K562 (cell line): ENCODE measurements at regions not wholly inside any gene's neighbourhood (a gene's known extent, or its start where the extent isn't known, plus 50 kb on each side); places are given as distances from the start of the nearest gene placed in this dataset.

ENCODE experiments used
- ATAC-seq: fragments of 200-7000 bp; cut with Tn5 transposase; 3 replicates; pipeline ENCODE4 v1.9.1; 2020; ENCODE audit warnings: moderate library complexity
- BruUV-seq: library from RNA; stranded (reverse); fragments of 400-500 nt; replicated peaks from 2 replicates; lab custom pipeline; 2021; lab: Mats Ljungman, UMichigan
- CTCF ChIA-PET: fragments of 300-600 bp; formaldehyde crosslinking; extraction: SDS; loops from one replicate; lab custom pipeline; 2021; ENCODE audit warnings: low intra/inter-chr PET ratio; lab: Yijun Ruan, JAX
- POLR2A ChIA-PET: fragments of 300-600, 350-650 bp; sonication (Branson Sonifier 250); formaldehyde crosslinking; extraction: SDS; loops from one replicate; lab custom pipeline; 2021; ENCODE audit warnings: antibody characterized with exemption, inconsistent platforms; lab: Yijun Ruan, JAX
- DNase-seq, 4 experiments: peaks; one replicate each; pipeline versions ENCODE4 v3.0.0 to v3.0.0-alpha.2; 2011 to 2018; ENCODE audit warnings: low spot score in 3 of 4, mixed read lengths in 3 of 4; ENCODE audit errors: extremely low read depth in 1 of 4
- FAIRE-seq: peaks from 2 replicates; lab custom pipeline; 2011; peaks lifted over from hg19 to GRCh38; lab: Jason Lieb, UNC
- H2AFZ ChIP-seq: 2 replicates; pipeline ENCODE4 v1.6.0; 2011; ENCODE audit warnings: low read depth, low read length, control low read depth, inconsistent platforms
- H3K27ac ChIP-seq: fragments of 200-600 bp; 3 replicates; pipeline ENCODE4 v1.8.0; 2011; ENCODE audit warnings: low read depth, mild to moderate bottlenecking, control low read depth, inconsistent platforms, low read length, moderate library complexity, mixed read lengths; ENCODE audit errors: extremely low read depth
- H3K27me3 ChIP-seq, 2 experiments: fragments of 300-600 bp in 1 of 2; 2 replicates in 1 of 2; 3 replicates in 1 of 2; pipeline versions ENCODE4 v1.6.0 to v1.8.0; 2011; ENCODE audit warnings: inconsistent platforms in 2 of 2, low read length in 2 of 2, mild to moderate bottlenecking in 1 of 2, mixed read lengths in 1 of 2, moderate library complexity in 1 of 2; ENCODE audit not compliant: control insufficient read depth in 2 of 2, insufficient read depth in 2 of 2
- H3K36me3 ChIP-seq: fragments of 300-600 bp; 3 replicates; pipeline ENCODE4 v1.8.0; 2011; ENCODE audit warnings: mild to moderate bottlenecking, low read length, inconsistent platforms; ENCODE audit not compliant: control insufficient read depth, insufficient read depth
- H3K4me1 ChIP-seq, 2 experiments: fragments of 200-600 bp in 1 of 2; replicated peaks in 1 of 2; 2 replicates in 1 of 2; 3 replicates in 1 of 2; pipeline versions ENCODE4 v1.5.1 to v1.8.0; 2011; ENCODE audit warnings: inconsistent platforms in 2 of 2, low read length in 2 of 2, mild to moderate bottlenecking in 1 of 2, mixed read lengths in 1 of 2, moderate library complexity in 1 of 2; ENCODE audit not compliant: control insufficient read depth in 2 of 2, insufficient read depth in 2 of 2
- H3K4me2 ChIP-seq: 2 replicates; pipeline ENCODE4 v1.6.1; 2011; ENCODE audit warnings: low read length, control low read depth, inconsistent platforms, mixed read lengths; ENCODE audit not compliant: insufficient read depth
- H3K4me3 ChIP-seq: fragments of 200-600 bp; sonication (generic), shearing (Covaris generic); 2 replicates; pipeline ENCODE4 v1.5.1; 2016; ENCODE audit warnings: control low read depth, inconsistent platforms
- H3K79me2 ChIP-seq: fragments of 200-600 bp; 3 replicates; pipeline ENCODE4 v1.8.0; 2011; ENCODE audit warnings: low read length, inconsistent platforms; ENCODE audit not compliant: control insufficient read depth, insufficient read depth
- H3K9ac ChIP-seq, 2 experiments: 2 replicates each; pipeline versions ENCODE4 v1.6.0 to v1.6.1; 2011; ENCODE audit warnings: low read depth in 2 of 2, low read length in 2 of 2, control low read depth in 1 of 2, inconsistent platforms in 1 of 2, mild to moderate bottlenecking in 1 of 2, mixed read lengths in 1 of 2; ENCODE audit not compliant: insufficient read depth in 1 of 2
- H3K9me1 ChIP-seq: one replicate; pipeline ENCODE4 v1.6.0; 2011; ENCODE audit warnings: inconsistent platforms, mild to moderate bottlenecking, low read length, moderate library complexity; ENCODE audit not compliant: control insufficient read depth, insufficient read depth
- H3K9me3 ChIP-seq: replicated peaks from 2 replicates; pipeline ENCODE4 v1.5.1; 2011; ENCODE audit warnings: low read depth, low read length, inconsistent platforms; ENCODE audit not compliant: control insufficient read depth, insufficient read depth
- H4K20me1 ChIP-seq: replicated peaks from 2 replicates; pipeline ENCODE4 v1.6.1; 2011; ENCODE audit warnings: low read length, inconsistent platforms, mixed read lengths; ENCODE audit not compliant: control insufficient read depth, insufficient read depth
- CTCF ChIP-seq, 3 experiments: IDR thresholded peaks in 2 of 3; conservative IDR thresholded peaks in 1 of 3; 2 replicates each; pipeline ENCODE4 v1.5.1; 2011 to 2012; ENCODE audit warnings: low read length in 3 of 3, mild to moderate bottlenecking in 3 of 3, control low read depth in 2 of 3, improper control_type of control experiment in 1 of 3, inconsistent platforms in 1 of 3, low read depth in 1 of 3, mixed read lengths in 1 of 3, moderate library complexity in 1 of 3; ENCODE audit not compliant: insufficient read depth in 2 of 3
- EWSR1 ChIP-seq: fragments of 450-650 bp; IDR thresholded peaks from 2 replicates; pipeline ENCODE4 v1.6.1; 2018; ENCODE audit warnings: borderline replicate concordance, mild to moderate bottlenecking, low read depth, moderate library complexity; ENCODE audit not compliant: partially characterized antibody
- FOS ChIP-seq: IDR thresholded peaks from 3 replicates; pipeline ENCODE4 v1.6.1; 2011; ENCODE audit not compliant: insufficient read length; ENCODE audit errors: extremely low read depth
- PHB2 ChIP-seq: fragments of 450-650 bp; IDR thresholded peaks from 2 replicates; pipeline ENCODE4 v1.6.1; 2017; ENCODE audit warnings: low read depth
- POU5F1 ChIP-seq: fragments of 150-350 bp; IDR thresholded peaks from 2 replicates; pipeline ENCODE4 v1.6.1; 2014; ENCODE audit warnings: borderline replicate concordance, low read length, low read depth, mild to moderate bottlenecking; ENCODE audit not compliant: partially characterized antibody
- ZNF449 ChIP-seq: fragments of 250-450 bp; sonication (Bioruptor Pico); IDR thresholded peaks from 2 replicates; pipeline ENCODE4 v1.8.0; 2022; ENCODE audit warnings: moderate library complexity, mild to moderate bottlenecking, inconsistent platforms
- ZNF75A ChIP-seq: fragments of 450-650 bp; formaldehyde crosslinking; IDR thresholded peaks from 2 replicates; pipeline ENCODE4 v1.4.0; 2020; ENCODE audit warnings: mild to moderate bottlenecking
- whole genome bisulfite sequencing: fragments of 100-300 bp; shearing (Covaris generic); methylation state at CpG from one replicate; pipeline ENCODE4 v1.1.6; 2016; ENCODE audit warnings: low coverage, mixed read lengths; ENCODE audit not compliant: insufficient coverage; ENCODE audit errors: missing lambda C conversion rate; 5-methylcytosine and 5-hydroxymethylcytosine counted together
- in situ Hi-C: fragments of 300-500 bp; cut with MboI; formaldehyde crosslinking; loops from 4 replicates; pipeline ENCODE4 v1.15.0; 2018; ENCODE audit warnings: inconsistent platforms, mixed read lengths
- intact Hi-C: fragments of 100-400 bp; cut with micrococcal nuclease; formaldehyde crosslinking; loops from 2 replicates; pipeline ENCODE4 v1.14.2; 2022

- intact Hi-C loops, result loop anchor here (10.0 kb wide), 1 partner anchor 1826 kb away; no protein-coding TSS in a partner anchor
- POLR2A ChIA-PET, result no interaction called here
- Histone ChIP-seq H3K27ac (no peak overlapping the region), H3K79me2 (no peaks in the 10 kb centered on the region), H3K9me3 (no peaks in the 10 kb centered on the region), H3K4me1 (0 out of 5 replicates have a peak, but pooled peaks cover 0 to 3% of the 10 kb centered on the region in 2 experiments), H3K27me3 (peaks cover 0 to 25% of the 10 kb centered on the region in 2 experiments; a peak in 2 of 5 replicates), H3K4me3 (no peak overlapping the region), H2AFZ (no peak overlapping the region), H3K9ac (no peak overlapping the region), H3K9me1 (no peaks in the 10 kb centered on the region), H3K4me2 (no peak overlapping the region), H4K20me1 (no peaks in the 10 kb centered on the region; the same call in 1 of the 2 replicates), H3K36me3 (no peaks in the 10 kb centered on the region)
- CTCF ChIA-PET, result no interaction called here
- TF ChIP-seq PHB2, result no peak
- TF ChIP-seq ZNF449, result no peak
- TF ChIP-seq ZNF75A (CRISPR knock-in tag), result no peak
- no peak for TF ChIP-seq CTCF (IDR thresholded peaks at IDR 0.05 in 2 of 3, conservative IDR thresholded peaks at IDR 0.05 in 1 of 3; ENCODE audit: insufficient read depth in 2 of 3, low read depth in 1 of 3, low read length in 3 of 3)
- TF ChIP-seq FOS, result no peak
- TF ChIP-seq POU5F1, result no peak
- TF ChIP-seq EWSR1, result no peak
- WGBS, result 2% methylated on average over 7 of the region's 7 CpGs
- no TSS peak for BruUV-seq
- FAIRE-seq (no peak), ATAC-seq (no peak), DNase-seq (no peak)
- in situ Hi-C loops, result no loop called here
Observed at GRCh38 chr1:5740450-5740849, 251.8 kb downstream of the NPHP4 start.
